ENCODE measurements at regions not wholly inside any gene's neighbourhood (a gene's known extent, or its start where the extent isn't known, plus 50 kb on each side); places are given as distances from the start of the nearest gene placed in this dataset.

- H3K27me3 Mint-ChIP-seq (ENCODE audit: unreplicated experiment): no peaks in the 10 kb centered on the region
- peaks cover 12% of the 10 kb centered on the region for H3K4me1 Mint-ChIP-seq (ENCODE audit: low read depth, unreplicated experiment)
- H3K4me3 Mint-ChIP-seq (ENCODE audit: unreplicated experiment): no peak overlapping the region
- TF ChIP-seq CTCF (IDR thresholded peaks at IDR 0.05; ENCODE audit: partially characterized antibody, unreplicated experiment): no peak
- no peaks in the 10 kb centered on the region for H3K9me3 Mint-ChIP-seq (ENCODE audit: unreplicated experiment)
- H3K27ac Mint-ChIP-seq (ENCODE audit: unreplicated experiment): no peak overlapping the region
- no peak for DNase-seq
- no peaks in the 10 kb centered on the region for H3K36me3 Mint-ChIP-seq (ENCODE audit: unreplicated experiment)
Measured at GRCh38 chr2:8004250-8004681, 677.6 kb upstream of the ID2 start.

- Mint-ChIP-seq H3K27ac (ENCODE audit: unreplicated experiment) (no peak overlapping the region), H3K9me3 (ENCODE audit: unreplicated experiment) (no peaks in the 10 kb centered on the region), H3K4me3 (ENCODE audit: unreplicated experiment) (no peak overlapping the region), H3K36me3 (ENCODE audit: unreplicated experiment) (no peaks in the 10 kb centered on the region), H3K27me3 (ENCODE audit: unreplicated experiment) (no peaks in the 10 kb centered on the region), H3K4me1 (ENCODE audit: low read depth, unreplicated experiment) (peaks cover 12% of the 10 kb centered on the region)
- no peak for TF ChIP-seq CTCF (IDR thresholded peaks at IDR 0.05; ENCODE audit: partially characterized antibody, unreplicated experiment)
- no peak for DNase-seq
Measured at GRCh38 chr2:8006181-8006580, 675.7 kb upstream of the ID2 start.

GRCh38 chr2:8006626-8007025, 675.2 kb upstream of the ID2 start:
- Mint-ChIP-seq H3K9me3 (ENCODE audit: unreplicated experiment) (peaks cover under 1% of the 10 kb centered on the region), H3K27me3 (ENCODE audit: unreplicated experiment) (no peaks in the 10 kb centered on the region), H3K27ac (ENCODE audit: unreplicated experiment) (no peak overlapping the region), H3K4me1 (ENCODE audit: low read depth, unreplicated experiment) (peaks cover 12% of the 10 kb centered on the region), H3K36me3 (ENCODE audit: unreplicated experiment) (no peaks in the 10 kb centered on the region), H3K4me3 (ENCODE audit: unreplicated experiment) (no peak overlapping the region)
- DNase-seq: no peak
- no peak for TF ChIP-seq CTCF (IDR thresholded peaks at IDR 0.05; ENCODE audit: partially characterized antibody, unreplicated experiment)

- no peak for DNase-seq
- no peaks in the 10 kb centered on the region for H3K27me3 Mint-ChIP-seq (ENCODE audit: unreplicated experiment)
- no peak overlapping the region for H3K4me3 Mint-ChIP-seq (ENCODE audit: unreplicated experiment)
- no peak overlapping the region for H3K27ac Mint-ChIP-seq (ENCODE audit: unreplicated experiment)
- no peak for TF ChIP-seq CTCF (IDR thresholded peaks at IDR 0.05; ENCODE audit: partially characterized antibody, unreplicated experiment)
- peaks cover 7% of the 10 kb centered on the region for H3K4me1 Mint-ChIP-seq (ENCODE audit: low read depth, unreplicated experiment)
- H3K9me3 Mint-ChIP-seq (ENCODE audit: unreplicated experiment): peaks cover 2% of the 10 kb centered on the region
- H3K36me3 Mint-ChIP-seq (ENCODE audit: unreplicated experiment): no peaks in the 10 kb centered on the region
Measured at GRCh38 chr2:8009010-8009597, 672.8 kb upstream of the ID2 start.

- H3K27me3 Mint-ChIP-seq (ENCODE audit: unreplicated experiment): peaks cover 4% of the 10 kb centered on the region
Measured at GRCh38 chr2:8015848-8016600, 665.8 kb upstream of the ID2 start.

More at GRCh38 chr2:8015848-8016600, 665.8 kb upstream of the ID2 start:
- Mint-ChIP-seq H3K27ac (ENCODE audit: unreplicated experiment) (no peak overlapping the region), H3K4me1 (ENCODE audit: low read depth, unreplicated experiment) (no peaks in the 10 kb centered on the region), H3K9me3 (ENCODE audit: unreplicated experiment) (peaks cover 2% of the 10 kb centered on the region), H3K36me3 (ENCODE audit: unreplicated experiment) (peaks cover 5% of the 10 kb centered on the region), H3K4me3 (ENCODE audit: unreplicated experiment) (no peak overlapping the region)
- TF ChIP-seq CTCF (IDR thresholded peaks at IDR 0.05; ENCODE audit: partially characterized antibody, unreplicated experiment): no peak
- DNase-seq: no peak
